ENCODE measurements at regions not wholly inside any gene's neighbourhood (a gene's known extent, or its start where the extent isn't known, plus 50 kb on each side); places are given as distances from the start of the nearest gene placed in this dataset.

- H3K27me3 ChIP-seq (ENCODE audit: insufficient read depth, low read length, poor library complexity), result no peaks in the 10 kb centered on the region
- H3K4me3 ChIP-seq (ENCODE audit: low read depth in 1 of 2, low read length in 2 of 2), result no peak overlapping the region
- DNase-seq, result no peak
- H3K79me2 ChIP-seq (ENCODE audit: insufficient read depth, low read length), result no peaks in the 10 kb centered on the region
- no peaks in the 10 kb centered on the region for H3K36me3 ChIP-seq (ENCODE audit: insufficient read depth, low read length)
- H3K9ac ChIP-seq (ENCODE audit: low read depth, low read length), result no peak overlapping the region
- H3K9me3 ChIP-seq (ENCODE audit: insufficient read depth, low read length, severe bottlenecking), result no peaks in the 10 kb centered on the region
- TF ChIP-seq CTCF (IDR thresholded peaks at IDR 0.05; ENCODE audit: borderline replicate concordance, extremely low read depth, low read length, poor library complexity, severe bottlenecking), result no peak
- no peak for TF ChIP-seq EZH2 (IDR thresholded peaks at IDR 0.05; ENCODE audit: borderline replicate concordance, low read depth, low read length, severe bottlenecking)
- no peaks in the 10 kb centered on the region for H4K20me1 ChIP-seq (ENCODE audit: insufficient read depth, low read length)
- ATAC-seq (ENCODE audit: insufficient read depth, low read depth), result no peak
- no peak overlapping the region for H3K4me2 ChIP-seq (ENCODE audit: insufficient read depth, low read length)
- no peaks in the 10 kb centered on the region for H3K4me1 ChIP-seq (ENCODE audit: insufficient read depth, low read length)
- no peak overlapping the region for H3K27ac ChIP-seq (ENCODE audit: low read length)
- H2AFZ ChIP-seq (ENCODE audit: low read depth, low read length), result no peak overlapping the region
These were observed 800.2 kb upstream of the MBL2 start for GRCh38 chr10:53572799-53573198.

GRCh38 chr10:53570221-53570620, 797.6 kb upstream of the MBL2 start:
- H3K27me3 ChIP-seq (ENCODE audit: insufficient read depth, low read length, poor library complexity), result no peaks in the 10 kb centered on the region
- no peak overlapping the region for H3K4me3 ChIP-seq (ENCODE audit: low read depth in 1 of 2, low read length in 2 of 2)
- no peaks in the 10 kb centered on the region for H3K79me2 ChIP-seq (ENCODE audit: insufficient read depth, low read length)
- ATAC-seq (ENCODE audit: insufficient read depth, low read depth), result no peak
- no peak for TF ChIP-seq EZH2 (IDR thresholded peaks at IDR 0.05; ENCODE audit: borderline replicate concordance, low read depth, low read length, severe bottlenecking)
- no peak for TF ChIP-seq CTCF (IDR thresholded peaks at IDR 0.05; ENCODE audit: borderline replicate concordance, extremely low read depth, low read length, poor library complexity, severe bottlenecking)
- H4K20me1 ChIP-seq (ENCODE audit: insufficient read depth, low read length), result no peaks in the 10 kb centered on the region
- no peak overlapping the region for H3K4me2 ChIP-seq (ENCODE audit: insufficient read depth, low read length)
- no peaks in the 10 kb centered on the region for H3K9me3 ChIP-seq (ENCODE audit: insufficient read depth, low read length, severe bottlenecking)
- DNase-seq, result no peak
- H3K9ac ChIP-seq (ENCODE audit: low read depth, low read length), result no peak overlapping the region
- no peaks in the 10 kb centered on the region for H3K4me1 ChIP-seq (ENCODE audit: insufficient read depth, low read length)
- H3K27ac ChIP-seq (ENCODE audit: low read length), result no peak overlapping the region
- H2AFZ ChIP-seq (ENCODE audit: low read depth, low read length), result no peak overlapping the region
- H3K36me3 ChIP-seq (ENCODE audit: insufficient read depth, low read length), result no peaks in the 10 kb centered on the region

- Histone ChIP-seq H3K27ac (ENCODE audit: low read length) (no peak overlapping the region), H3K79me2 (ENCODE audit: insufficient read depth, low read length) (no peaks in the 10 kb centered on the region), H3K9ac (ENCODE audit: low read depth, low read length) (no peak overlapping the region), H3K9me3 (ENCODE audit: insufficient read depth, low read length, severe bottlenecking) (no peaks in the 10 kb centered on the region), H3K4me3 (ENCODE audit: low read depth in 1 of 2, low read length in 2 of 2) (no peak overlapping the region), H3K36me3 (ENCODE audit: insufficient read depth, low read length) (no peaks in the 10 kb centered on the region), H2AFZ (ENCODE audit: low read depth, low read length) (no peak overlapping the region), H3K4me1 (ENCODE audit: insufficient read depth, low read length) (no peaks in the 10 kb centered on the region), H3K27me3 (ENCODE audit: insufficient read depth, low read length, poor library complexity) (no peaks in the 10 kb centered on the region), H4K20me1 (ENCODE audit: insufficient read depth, low read length) (no peaks in the 10 kb centered on the region), H3K4me2 (ENCODE audit: insufficient read depth, low read length) (no peak overlapping the region)
- no peak for TF ChIP-seq EZH2 (IDR thresholded peaks at IDR 0.05; ENCODE audit: borderline replicate concordance, low read depth, low read length, severe bottlenecking)
- no peak for TF ChIP-seq CTCF (IDR thresholded peaks at IDR 0.05; ENCODE audit: borderline replicate concordance, extremely low read depth, low read length, poor library complexity, severe bottlenecking)
- DNase-seq (no peak), ATAC-seq (ENCODE audit: insufficient read depth, low read depth) (no peak)
These were observed 796.9 kb upstream of the MBL2 start for GRCh38 chr10:53569455-53569854.

GRCh38 chr10:53548664-53549063, 776.1 kb upstream of the MBL2 start:
- no peaks in the 10 kb centered on the region for H3K36me3 ChIP-seq (ENCODE audit: insufficient read depth, low read length)
- ATAC-seq (ENCODE audit: insufficient read depth, low read depth) (no peak), DNase-seq (no peak)
- no peaks in the 10 kb centered on the region for H3K9me3 ChIP-seq (ENCODE audit: insufficient read depth, low read length, severe bottlenecking)
- H3K9ac ChIP-seq (ENCODE audit: low read depth, low read length), result no peak overlapping the region
- no peaks in the 10 kb centered on the region for H3K4me1 ChIP-seq (ENCODE audit: insufficient read depth, low read length)
- no peak overlapping the region for H3K27ac ChIP-seq (ENCODE audit: low read length)
- TF ChIP-seq CTCF (IDR thresholded peaks at IDR 0.05; ENCODE audit: borderline replicate concordance, extremely low read depth, low read length, poor library complexity, severe bottlenecking), result no peak
- no peak for TF ChIP-seq EZH2 (IDR thresholded peaks at IDR 0.05; ENCODE audit: borderline replicate concordance, low read depth, low read length, severe bottlenecking)
- H3K79me2 ChIP-seq (ENCODE audit: insufficient read depth, low read length), result no peaks in the 10 kb centered on the region
- H2AFZ ChIP-seq (ENCODE audit: low read depth, low read length), result no peak overlapping the region
- H4K20me1 ChIP-seq (ENCODE audit: insufficient read depth, low read length), result no peaks in the 10 kb centered on the region
- no peak overlapping the region for H3K4me3 ChIP-seq (ENCODE audit: low read depth in 1 of 2, low read length in 2 of 2)
- H3K27me3 ChIP-seq (ENCODE audit: insufficient read depth, low read length, poor library complexity), result no peaks in the 10 kb centered on the region
- H3K4me2 ChIP-seq (ENCODE audit: insufficient read depth, low read length), result no peak overlapping the region
